Activated CD8-positive, alpha-beta memory T cell treated with anti-CD3 and anti-CD28 coated beads, Interleukin-2, amount 50 U/mL, for 1 hour (primary cell): ENCODE measurements at regions not wholly inside any gene's neighbourhood (a gene's known extent, or its start where the extent isn't known, plus 50 kb on each side); places are given as distances from the start of the nearest gene placed in this dataset.

Source experiments
- DNase-seq: peaks from one replicate; pipeline ENCODE4 v3.0.0-alpha.2; 2020; ENCODE audit errors: extremely low read depth

DNA sequence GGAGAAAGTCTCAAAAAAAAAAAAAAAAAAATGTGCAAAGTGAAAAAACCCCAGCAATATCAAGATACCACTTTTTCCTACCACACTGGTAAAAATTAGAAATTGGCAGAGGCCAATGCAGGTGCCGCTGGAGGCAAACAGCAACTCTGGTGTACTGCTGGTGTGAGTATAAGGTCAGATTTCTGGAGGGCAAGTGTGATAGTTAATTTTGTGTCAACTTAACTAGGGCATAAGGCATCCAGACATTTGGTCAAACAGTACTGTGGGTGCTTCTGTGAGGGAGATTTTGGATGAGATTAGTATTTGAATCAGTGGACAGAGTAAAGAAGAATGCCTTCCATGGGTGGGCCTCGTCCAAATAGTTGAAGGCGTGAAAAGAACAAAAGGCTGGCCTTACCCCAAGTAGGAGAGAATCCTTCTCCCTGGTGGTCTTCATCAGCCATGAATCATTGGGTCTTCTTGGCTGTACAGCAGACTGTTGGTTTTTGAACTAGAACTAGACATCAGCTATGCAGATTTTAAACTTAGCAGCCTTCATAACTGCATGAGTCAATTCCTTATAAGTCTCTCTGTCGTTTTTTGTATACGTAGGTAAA lies 52.8 kb upstream of the FHL2 start:
- no peak for DNase-seq

DNA sequence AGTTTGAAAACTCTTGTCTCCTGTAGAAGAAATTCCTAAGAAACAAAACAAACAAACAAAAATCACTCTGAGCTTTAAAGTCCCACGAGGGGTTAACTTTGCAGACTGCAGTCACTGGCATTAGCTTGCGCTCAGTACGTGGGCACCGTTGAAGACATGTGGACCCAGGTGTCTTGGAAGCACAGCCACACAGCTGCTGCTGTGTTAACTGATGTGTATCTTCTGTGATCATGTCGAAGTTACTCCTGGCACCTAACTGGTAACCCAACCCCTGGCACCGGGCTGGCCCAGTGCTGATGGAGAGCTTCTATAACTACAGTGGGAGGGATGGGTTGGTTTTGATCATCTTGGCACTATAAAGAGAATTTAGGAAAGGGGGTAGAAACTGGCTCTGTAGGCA lies 51.6 kb upstream of the FHL2 start:
- no peak for DNase-seq

DNA sequence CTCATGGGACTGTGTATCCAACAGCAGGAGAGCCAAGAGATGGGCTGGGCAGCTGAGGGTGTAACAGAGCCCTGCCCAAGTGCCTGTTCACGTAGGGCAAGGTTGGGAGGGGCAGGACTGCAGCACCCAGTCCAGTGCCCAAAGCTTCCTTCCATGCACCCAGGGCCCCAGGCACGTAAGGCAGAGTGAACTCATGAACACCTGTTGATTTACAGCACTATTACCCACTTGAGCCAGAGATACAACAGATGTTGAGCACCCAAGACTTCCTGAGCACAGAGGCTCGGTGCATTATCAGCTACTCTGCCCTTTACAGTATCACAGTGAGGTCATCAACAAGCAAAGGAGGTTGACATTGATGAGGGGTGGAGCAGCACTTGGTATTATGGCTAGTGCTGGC lies 50.2 kb upstream of the FHL2 start:
- no peak for DNase-seq
